Neural cell (in vitro differentiated cells): ENCODE measurements at regions not wholly inside any gene's neighbourhood (a gene's known extent, or its start where the extent isn't known, plus 50 kb on each side); places are given as distances from the start of the nearest gene placed in this dataset.

Source experiments
- EZH2 ChIP-seq: fragments of 200-600, 300-800 bp; shearing (Covaris generic), sonication (generic); IDR thresholded peaks from 2 replicates; pipeline ENCODE4 v1.6.1; 2014; ENCODE audit warnings: antibody characterized with exemption, low read length, borderline replicate concordance, mild to moderate bottlenecking; ENCODE audit not compliant: insufficient read depth, poor library complexity, severe bottlenecking
- MXI1 ChIP-seq: fragments of 450-650 bp; conservative IDR thresholded peaks from 2 replicates; pipeline ENCODE4 v1.6.1; 2014; ENCODE audit warnings: antibody characterized with exemption, mild to moderate bottlenecking; ENCODE audit not compliant: poor library complexity, severe bottlenecking
- POLR2AphosphoS5 ChIP-seq: IDR thresholded peaks from 2 replicates; pipeline ENCODE4 v1.6.1; 2012
- RAD21 ChIP-seq: fragments of 450-650 bp; conservative IDR thresholded peaks from 2 replicates; pipeline ENCODE4 v1.6.1; 2014; ENCODE audit warnings: antibody characterized with exemption, mild to moderate bottlenecking, moderate library complexity
- REST ChIP-seq: IDR thresholded peaks from 2 replicates; pipeline ENCODE4 v1.6.1; 2012; ENCODE audit warnings: borderline replicate concordance
- SMC3 ChIP-seq: fragments of 450-650 bp; conservative IDR thresholded peaks from 2 replicates; pipeline ENCODE4 v1.6.1; 2014; ENCODE audit warnings: antibody characterized with exemption, mild to moderate bottlenecking, moderate library complexity; ENCODE audit not compliant: poor library complexity
- TF ChIP-seq, protein P1 (sequence below): fragments of 450-650 bp; IDR thresholded peaks from 2 replicates; pipeline ENCODE4 v1.5.1; 2014; ENCODE audit warnings: antibody characterized with exemption, mild to moderate bottlenecking, moderate library complexity; ENCODE audit not compliant: poor library complexity, severe bottlenecking

GRCh38 chr4:22322996-22323395 is 192.9 kb downstream of the ADGRA3 start:
- TF ChIP-seq, protein P1, sequence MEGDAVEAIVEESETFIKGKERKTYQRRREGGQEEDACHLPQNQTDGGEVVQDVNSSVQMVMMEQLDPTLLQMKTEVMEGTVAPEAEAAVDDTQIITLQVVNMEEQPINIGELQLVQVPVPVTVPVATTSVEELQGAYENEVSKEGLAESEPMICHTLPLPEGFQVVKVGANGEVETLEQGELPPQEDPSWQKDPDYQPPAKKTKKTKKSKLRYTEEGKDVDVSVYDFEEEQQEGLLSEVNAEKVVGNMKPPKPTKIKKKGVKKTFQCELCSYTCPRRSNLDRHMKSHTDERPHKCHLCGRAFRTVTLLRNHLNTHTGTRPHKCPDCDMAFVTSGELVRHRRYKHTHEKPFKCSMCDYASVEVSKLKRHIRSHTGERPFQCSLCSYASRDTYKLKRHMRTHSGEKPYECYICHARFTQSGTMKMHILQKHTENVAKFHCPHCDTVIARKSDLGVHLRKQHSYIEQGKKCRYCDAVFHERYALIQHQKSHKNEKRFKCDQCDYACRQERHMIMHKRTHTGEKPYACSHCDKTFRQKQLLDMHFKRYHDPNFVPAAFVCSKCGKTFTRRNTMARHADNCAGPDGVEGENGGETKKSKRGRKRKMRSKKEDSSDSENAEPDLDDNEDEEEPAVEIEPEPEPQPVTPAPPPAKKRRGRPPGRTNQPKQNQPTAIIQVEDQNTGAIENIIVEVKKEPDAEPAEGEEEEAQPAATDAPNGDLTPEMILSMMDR, result no peak
- TF ChIP-seq MXI1, result no peak
- TF ChIP-seq REST, result no peak
- no peak for TF ChIP-seq EZH2
- no peak for TF ChIP-seq RAD21
- TF ChIP-seq POLR2AphosphoS5, result no peak
- no peak for TF ChIP-seq SMC3
